ENCODE measurements at regions not wholly inside any gene's neighbourhood (a gene's known extent, or its start where the extent isn't known, plus 50 kb on each side); places are given as distances from the start of the nearest gene placed in this dataset.

DNA sequence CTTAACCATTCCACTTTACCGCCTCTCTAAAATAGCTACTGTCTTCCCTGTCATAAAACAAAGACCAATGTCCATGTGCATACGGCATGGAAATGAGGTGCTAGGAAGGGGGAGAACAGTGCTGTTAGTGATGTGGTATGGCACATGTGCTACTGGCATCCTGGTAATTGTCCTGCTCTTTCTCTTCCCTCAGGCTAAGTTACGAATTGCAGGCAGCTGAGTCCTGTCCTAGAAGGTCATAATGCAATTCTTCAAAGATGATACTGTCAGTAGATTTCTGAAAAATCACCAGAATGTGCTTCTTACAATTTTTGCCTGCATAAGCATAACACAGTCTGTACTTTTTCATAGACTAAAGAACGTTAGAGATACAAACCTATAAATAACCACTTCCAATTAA, 216.8 kb downstream of the RSL24D1 start (continued):
- TF ChIP-seq, protein P1, sequence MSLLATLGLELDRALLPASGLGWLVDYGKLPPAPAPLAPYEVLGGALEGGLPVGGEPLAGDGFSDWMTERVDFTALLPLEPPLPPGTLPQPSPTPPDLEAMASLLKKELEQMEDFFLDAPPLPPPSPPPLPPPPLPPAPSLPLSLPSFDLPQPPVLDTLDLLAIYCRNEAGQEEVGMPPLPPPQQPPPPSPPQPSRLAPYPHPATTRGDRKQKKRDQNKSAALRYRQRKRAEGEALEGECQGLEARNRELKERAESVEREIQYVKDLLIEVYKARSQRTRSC (CRISPR knock-in tag; IDR thresholded peaks at IDR 0.05; ENCODE audit: low read depth): no peak

DNA sequence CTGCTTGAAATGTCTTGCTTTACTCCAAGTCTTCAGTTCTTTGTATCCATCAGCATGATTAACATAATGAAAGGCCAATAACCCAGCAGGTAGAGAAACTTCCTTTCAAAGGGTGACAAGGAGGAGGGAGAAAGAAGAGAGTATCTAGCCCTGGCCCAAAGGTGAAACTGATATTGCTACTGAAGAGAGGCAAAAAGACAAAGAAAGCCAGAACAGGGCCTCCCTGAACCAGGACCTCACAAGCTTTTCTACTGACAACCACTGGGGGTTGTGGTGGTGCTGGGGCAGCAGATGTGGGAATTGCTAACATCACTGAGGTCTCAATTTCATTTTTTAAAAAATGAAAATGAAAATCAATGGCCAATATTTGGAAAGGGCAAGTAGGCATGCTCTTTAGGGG, 234.1 kb downstream of the RSL24D1 start:
- FAIRE-seq: no peak
- in situ Hi-C loops (cut with HindIII; ENCODE audit: extremely low pct_ligation_motif_present, low pct_unique_long_range_greater_than_20kb): no loop called here
- no peak for TF ChIP-seq ZNF207 (IDR thresholded peaks at IDR 0.05; ENCODE audit: borderline replicate concordance)
- no peak for ATAC-seq
- Histone ChIP-seq H3K36me3 (replicated peaks in 1 of 2; ENCODE audit: control insufficient read depth in 1 of 2, insufficient read depth in 2 of 2, low read length in 2 of 2) (no peaks in the 10 kb centered on the region), H3K27ac (ENCODE audit: extremely low read length, insufficient read depth, low read length) (no peak overlapping the region), H3K4me3 (replicated peaks in 1 of 3; ENCODE audit: insufficient read depth in 1 of 3, low read depth in 2 of 3, low read length in 3 of 3) (no peak overlapping the region), H3K9ac (ENCODE audit: insufficient read depth, low read depth, low read length) (no peak overlapping the region), H3K27me3 (ENCODE audit: control insufficient read depth in 1 of 2, insufficient read depth in 2 of 2, low read length in 2 of 2) (no peaks in the 10 kb centered on the region), H3K79me2 (ENCODE audit: insufficient read depth, low read length) (no peaks in the 10 kb centered on the region), H3K4me2 (ENCODE audit: low read depth, low read length) (no peak overlapping the region), H4K20me1 (ENCODE audit: insufficient read depth, low read length) (no peaks in the 10 kb centered on the region), H3K4me1 (ENCODE audit: insufficient read depth, low read length) (no peaks in the 10 kb centered on the region), H2AFZ (ENCODE audit: low read length) (no peak overlapping the region), H3K9me3 (ENCODE audit: low read length) (peaks cover 18% of the 10 kb centered on the region; the same call in 1 of the 2 replicates)
- intact Hi-C loops (cut with micrococcal nuclease; ENCODE audit: unreplicated experiment): no loop called here
- no peak for DNase-seq (ENCODE audit: low spot score)
- no TSS peak for BruUV-seq (replicated peaks)
- POLR2A ChIA-PET: no interaction called here
- CTCF ChIA-PET (ENCODE audit: low intra/inter-chr PET ratio, low total read pairs): no interaction called here

DNA sequence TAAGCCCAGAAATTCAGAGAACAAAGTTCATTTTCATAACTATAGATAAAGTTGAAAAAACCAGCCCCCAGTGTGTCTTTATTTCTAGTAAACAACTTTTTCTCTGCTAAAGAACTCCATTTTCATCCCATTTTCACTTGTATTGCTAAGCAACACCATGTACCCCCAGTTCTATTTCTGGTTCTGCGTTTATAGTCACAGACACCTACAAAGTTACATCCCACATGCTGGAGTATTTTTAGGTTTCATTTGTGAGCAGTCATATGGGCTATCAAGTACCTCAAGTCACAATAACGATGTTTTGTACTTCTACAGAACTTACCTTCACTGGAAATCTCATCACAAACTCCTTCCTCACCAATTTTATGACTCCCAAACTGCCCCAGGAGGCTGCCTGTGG, 236.5 kb downstream of the RSL24D1 start:
- ATAC-seq: no peak
- FAIRE-seq: no peak
- POLR2A ChIA-PET: no interaction called here
- Histone ChIP-seq H3K9ac (ENCODE audit: insufficient read depth, low read depth, low read length) (no peak overlapping the region), H3K4me1 (ENCODE audit: insufficient read depth, low read length) (no peaks in the 10 kb centered on the region), H3K27me3 (ENCODE audit: control insufficient read depth in 1 of 2, insufficient read depth in 2 of 2, low read length in 2 of 2) (no peaks in the 10 kb centered on the region; a peak in 1 of 5 replicates), H3K4me3 (replicated peaks in 1 of 3; ENCODE audit: insufficient read depth in 1 of 3, low read depth in 2 of 3, low read length in 3 of 3) (no peak overlapping the region), H3K79me2 (ENCODE audit: insufficient read depth, low read length) (no peaks in the 10 kb centered on the region), H3K36me3 (replicated peaks in 1 of 2; ENCODE audit: control insufficient read depth in 1 of 2, insufficient read depth in 2 of 2, low read length in 2 of 2) (no peaks in the 10 kb centered on the region), H3K4me2 (ENCODE audit: low read depth, low read length) (no peak overlapping the region), H3K27ac (ENCODE audit: extremely low read length, insufficient read depth, low read length) (no peak overlapping the region), H3K9me3 (ENCODE audit: low read length) (no peaks in the 10 kb centered on the region), H2AFZ (ENCODE audit: low read length) (no peak overlapping the region), H4K20me1 (ENCODE audit: insufficient read depth, low read length) (no peaks in the 10 kb centered on the region)
- intact Hi-C loops (cut with micrococcal nuclease; ENCODE audit: unreplicated experiment): no loop called here
- no peak for DNase-seq (ENCODE audit: low spot score)
- CTCF ChIA-PET (ENCODE audit: low intra/inter-chr PET ratio, low total read pairs): no interaction called here
- in situ Hi-C loops (cut with HindIII; ENCODE audit: extremely low pct_ligation_motif_present, low pct_unique_long_range_greater_than_20kb): no loop called here
- WGBS (ENCODE audit: low lambda C conversion rate): 2% methylated on average over 2 of the region's 2 CpGs
- no TSS peak for BruUV-seq (replicated peaks)
- TF ChIP-seq RBAK (CRISPR knock-in tag; IDR thresholded peaks at IDR 0.05) (no peak), KDM3A (CRISPR knock-in tag; IDR thresholded peaks at IDR 0.05; ENCODE audit: low read depth) (no peak), ZNF510 (CRISPR knock-in tag; IDR thresholded peaks at IDR 0.05; ENCODE audit: low read depth) (no peak), SOX6 (IDR thresholded peaks at IDR 0.05) (no peak), SOX6 (CRISPR knock-in tag; IDR thresholded peaks at IDR 0.05) (no peak), JUNB (CRISPR knock-in tag; IDR thresholded peaks at IDR 0.05; ENCODE audit: borderline replicate concordance) (no peak), ZNF670 (CRISPR knock-in tag; IDR thresholded peaks at IDR 0.05; ENCODE audit: borderline replicate concordance) (no peak), CBX5 (CRISPR knock-in tag; IDR thresholded peaks at IDR 0.05; ENCODE audit: borderline replicate concordance) (no peak), ZNF124 (CRISPR knock-in tag; IDR thresholded peaks at IDR 0.05) (no peak)
- TF ChIP-seq, protein P2, sequence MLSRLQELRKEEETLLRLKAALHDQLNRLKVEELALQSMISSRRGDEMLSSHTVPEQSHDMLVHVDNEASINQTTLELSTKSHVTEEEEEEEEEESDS (CRISPR knock-in tag; IDR thresholded peaks at IDR 0.05; ENCODE audit: borderline replicate concordance): no peak
- TF ChIP-seq, protein P3, sequence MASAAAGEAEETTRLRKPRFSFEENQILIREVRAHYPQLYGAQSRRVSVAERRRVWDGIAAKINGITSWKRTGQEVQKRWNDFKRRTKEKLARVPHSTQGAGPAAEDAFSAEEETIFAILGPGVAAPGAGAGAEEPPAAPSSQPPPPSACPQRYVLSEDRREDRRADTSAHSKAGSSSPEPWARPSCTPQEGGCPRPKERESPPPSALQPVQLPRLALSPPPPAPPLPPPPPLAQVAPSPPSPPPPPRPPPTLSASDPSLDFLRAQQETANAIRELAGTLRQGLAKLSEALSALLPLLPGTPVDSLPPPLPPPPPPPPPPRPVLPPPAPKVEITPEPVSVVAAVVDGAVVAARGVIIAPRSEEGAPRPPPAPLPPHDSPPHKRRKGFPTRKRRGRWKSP (CRISPR knock-in tag; IDR thresholded peaks at IDR 0.05): no peak
- TF ChIP-seq, protein P4, sequence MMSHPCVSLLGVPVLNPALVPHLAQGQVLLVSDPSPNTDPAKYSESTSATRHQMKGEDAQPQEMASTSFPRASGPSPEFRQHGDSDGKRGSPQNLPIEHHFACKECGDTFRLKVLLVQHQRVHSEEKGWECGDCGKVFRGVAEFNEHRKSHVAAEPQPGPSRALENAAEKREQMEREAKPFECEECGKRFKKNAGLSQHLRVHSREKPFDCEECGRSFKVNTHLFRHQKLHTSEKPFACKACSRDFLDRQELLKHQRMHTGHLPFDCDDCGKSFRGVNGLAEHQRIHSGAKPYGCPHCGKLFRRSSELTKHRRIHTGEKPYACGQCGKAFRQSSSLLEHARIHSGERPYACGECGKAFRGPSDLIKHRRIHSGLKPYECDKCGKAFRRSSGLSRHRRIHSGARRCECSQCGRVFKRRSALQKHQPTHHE (CRISPR knock-in tag; IDR thresholded peaks at IDR 0.05; ENCODE audit: borderline replicate concordance): no peak
- TF ChIP-seq, protein P5, sequence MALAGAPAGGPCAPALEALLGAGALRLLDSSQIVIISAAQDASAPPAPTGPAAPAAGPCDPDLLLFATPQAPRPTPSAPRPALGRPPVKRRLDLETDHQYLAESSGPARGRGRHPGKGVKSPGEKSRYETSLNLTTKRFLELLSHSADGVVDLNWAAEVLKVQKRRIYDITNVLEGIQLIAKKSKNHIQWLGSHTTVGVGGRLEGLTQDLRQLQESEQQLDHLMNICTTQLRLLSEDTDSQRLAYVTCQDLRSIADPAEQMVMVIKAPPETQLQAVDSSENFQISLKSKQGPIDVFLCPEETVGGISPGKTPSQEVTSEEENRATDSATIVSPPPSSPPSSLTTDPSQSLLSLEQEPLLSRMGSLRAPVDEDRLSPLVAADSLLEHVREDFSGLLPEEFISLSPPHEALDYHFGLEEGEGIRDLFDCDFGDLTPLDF (CRISPR knock-in tag; IDR thresholded peaks at IDR 0.05): no peak

All from HepG2 (cell line).